ENCODE measurements at regions not wholly inside any gene's neighbourhood (a gene's known extent, or its start where the extent isn't known, plus 50 kb on each side); places are given as distances from the start of the nearest gene placed in this dataset.

- TF ChIP-seq POLR2A (IDR thresholded peaks at IDR 0.05) (no peak), CTCF (IDR thresholded peaks at IDR 0.05) (peak in 3 of 4 donors; percentile 21 to 28 (median 23))
- intact Hi-C loops (cut with DNase I) = no loop called here
- ATAC-seq = peak in 1 of 4 donors; percentile 18
- H3K9me3 ChIP-seq = no peaks in the 10 kb centered on the region
- no peak overlapping the region for H3K4me3 ChIP-seq
- no peaks in the 10 kb centered on the region for H3K36me3 ChIP-seq
- 48% methylated on average over 3 of the region's 3 CpGs for WGBS (ENCODE audit: insufficient coverage, low coverage, low lambda C conversion rate, missing lambda C conversion rate)
- no peaks in the 10 kb centered on the region for H3K4me1 ChIP-seq
- no peak for DNase-seq
- no peaks in the 10 kb centered on the region for H3K27me3 ChIP-seq
- no peak overlapping the region for H3K27ac ChIP-seq
Observed at GRCh38 chr6:104003803-104004516, 855.8 kb downstream of the HACE1 start.

- Histone ChIP-seq H3K4me3 (no peak overlapping the region), H3K27ac (no peak overlapping the region), H3K27me3 (no peaks in the 10 kb centered on the region), H3K9me3 (no peaks in the 10 kb centered on the region), H3K36me3 (no peaks in the 10 kb centered on the region), H3K4me1 (no peaks in the 10 kb centered on the region)
- intact Hi-C loops (cut with DNase I) = no loop called here
- DNase-seq = no peak
- TF ChIP-seq POLR2A (IDR thresholded peaks at IDR 0.05) (no peak), CTCF (IDR thresholded peaks at IDR 0.05) (no peak)
- ATAC-seq = no peak
- 75% methylated on average over 1 of the region's 1 CpG for WGBS (ENCODE audit: insufficient coverage, low coverage, low lambda C conversion rate, missing lambda C conversion rate)
Observed at GRCh38 chr6:103995571-103995970, 864.1 kb downstream of the HACE1 start.

GRCh38 chr6:103983860-103984259, 875.9 kb downstream of the HACE1 start:
- 83% methylated on average over 6 of the region's 6 CpGs for WGBS (ENCODE audit: insufficient coverage, low coverage, low lambda C conversion rate, missing lambda C conversion rate)
- Histone ChIP-seq H3K36me3 (no peaks in the 10 kb centered on the region), H3K27me3 (no peaks in the 10 kb centered on the region), H3K27ac (no peak overlapping the region), H3K4me3 (no peak overlapping the region), H3K9me3 (no peaks in the 10 kb centered on the region), H3K4me1 (no peaks in the 10 kb centered on the region)
- no peak for TF ChIP-seq POLR2A (IDR thresholded peaks at IDR 0.05)
- no peak for TF ChIP-seq CTCF (IDR thresholded peaks at IDR 0.05)
- DNase-seq (no peak), ATAC-seq (no peak)
- intact Hi-C loops (cut with DNase I) = no loop called here

- Histone ChIP-seq H3K27ac (no peak overlapping the region), H3K9me3 (no peaks in the 10 kb centered on the region), H3K27me3 (no peaks in the 10 kb centered on the region), H3K4me1 (no peaks in the 10 kb centered on the region), H3K4me3 (no peak overlapping the region), H3K36me3 (no peaks in the 10 kb centered on the region)
- no peak for TF ChIP-seq CTCF (IDR thresholded peaks at IDR 0.05)
- no peak for TF ChIP-seq POLR2A (IDR thresholded peaks at IDR 0.05)
- intact Hi-C loops (cut with DNase I) = no loop called here
- DNase-seq (no peak), ATAC-seq (no peak)
- 32% methylated on average over 5 of the region's 5 CpGs for WGBS (ENCODE audit: insufficient coverage, low coverage, low lambda C conversion rate, missing lambda C conversion rate)
Observed at GRCh38 chr6:103983011-103983410, 876.7 kb downstream of the HACE1 start.
